ENCODE measurements at regions not wholly inside any gene's neighbourhood (a gene's known extent, or its start where the extent isn't known, plus 50 kb on each side); places are given as distances from the start of the nearest gene placed in this dataset.

GRCh38 chr4:188824553-188824952 is 685.3 kb downstream of the TRIML1 start:
- Histone ChIP-seq H3K79me1 (ENCODE audit: low read depth, low read length) (no peaks in the 10 kb centered on the region), H3K36me3 (replicated peaks in 1 of 2; ENCODE audit: control insufficient read depth in 2 of 2, insufficient read depth in 2 of 2, low read length in 2 of 2) (no peaks in the 10 kb centered on the region), H4K91ac (ENCODE audit: low read depth, low read length, poor library complexity) (peak overlapping the region; percentile 99), H2BK12ac (ENCODE audit: low read length) (peak overlapping the region; percentile 70), H3K27me3 (ENCODE audit: control insufficient read depth in 3 of 3, insufficient read depth in 3 of 3, low read depth in 1 of 3, low read length in 3 of 3) (no peaks in the 10 kb centered on the region), H3K18ac (ENCODE audit: low read length) (peak overlapping the region; percentile 11), H3K14ac (ENCODE audit: low read length) (peak overlapping the region; percentile 57), H3K4me1 (ENCODE audit: control insufficient read depth in 2 of 2, insufficient read depth in 1 of 2, low read depth in 1 of 2, low read length in 2 of 2) (peaks cover 0 to 11% of the 10 kb centered on the region in 2 donors), H3K27ac (replicated peaks; ENCODE audit: low read length) (no peak overlapping the region), H3K23ac (ENCODE audit: low read depth, low read length, poor library complexity) (peak overlapping the region; percentile 76), H2AFZ (ENCODE audit: low read length) (no peak overlapping the region), H4K8ac (ENCODE audit: low read depth, low read length) (peak overlapping the region; percentile 90), H3K4me2 (ENCODE audit: insufficient read depth, low read length, poor library complexity, severe bottlenecking) (no peak overlapping the region), H2BK120ac (ENCODE audit: low read depth, low read length) (no peak overlapping the region), H3K9ac (ENCODE audit: low read depth, low read length, poor library complexity) (no peak overlapping the region), H2AK5ac (ENCODE audit: low read depth, low read length) (peak overlapping the region; percentile 79), H3K4me3 (ENCODE audit: low read length in 2 of 2) (peak overlapping the region in 1 of 2 donors; percentile 26), H2BK5ac (ENCODE audit: low read length) (no peak overlapping the region), H3K9me3 (replicated peaks in 1 of 2; ENCODE audit: control insufficient read depth in 2 of 2, insufficient read depth in 1 of 2, low read depth in 1 of 2, low read length in 2 of 2) (peaks cover 0 to 5% of the 10 kb centered on the region in 2 donors), H2BK15ac (ENCODE audit: low read length) (peak overlapping the region; percentile 22), H3K4ac (ENCODE audit: low read length) (peak overlapping the region; percentile 87)
- DNase-seq (ENCODE audit: low spot score), result no peak
- WGBS, 2 donors (ENCODE audit: extremely low coverage in 2 of 2, insufficient read length in 2 of 2, insufficient replicate concordance in 1 of 2), result no CpG with 5 or more reads among the region's 17 CpGs

GRCh38 chr4:188826393-188826792 is 687.2 kb downstream of the TRIML1 start:
- Histone ChIP-seq H2AK5ac (ENCODE audit: low read depth, low read length) (no peak overlapping the region), H2BK12ac (ENCODE audit: low read length) (no peak overlapping the region), H4K8ac (ENCODE audit: low read depth, low read length) (no peak overlapping the region), H4K91ac (ENCODE audit: low read depth, low read length, poor library complexity) (no peak overlapping the region), H3K9ac (ENCODE audit: low read depth, low read length, poor library complexity) (no peak overlapping the region), H3K27me3 (ENCODE audit: control insufficient read depth in 3 of 3, insufficient read depth in 3 of 3, low read depth in 1 of 3, low read length in 3 of 3) (no peaks in the 10 kb centered on the region), H3K23ac (ENCODE audit: low read depth, low read length, poor library complexity) (no peak overlapping the region), H3K9me3 (replicated peaks in 1 of 2; ENCODE audit: control insufficient read depth in 2 of 2, insufficient read depth in 1 of 2, low read depth in 1 of 2, low read length in 2 of 2) (peaks cover 0 to 5% of the 10 kb centered on the region in 2 donors), H2AFZ (ENCODE audit: low read length) (no peak overlapping the region), H2BK15ac (ENCODE audit: low read length) (no peak overlapping the region), H3K4me1 (ENCODE audit: control insufficient read depth in 2 of 2, insufficient read depth in 1 of 2, low read depth in 1 of 2, low read length in 2 of 2) (peaks cover 0 to 11% of the 10 kb centered on the region in 2 donors), H3K14ac (ENCODE audit: low read length) (no peak overlapping the region), H2BK5ac (ENCODE audit: low read length) (no peak overlapping the region), H3K27ac (replicated peaks; ENCODE audit: low read length) (no peak overlapping the region), H3K4me2 (ENCODE audit: insufficient read depth, low read length, poor library complexity, severe bottlenecking) (no peak overlapping the region), H3K79me1 (ENCODE audit: low read depth, low read length) (no peaks in the 10 kb centered on the region), H3K18ac (ENCODE audit: low read length) (no peak overlapping the region), H3K4me3 (ENCODE audit: low read length in 2 of 2) (no peak overlapping the region), H2BK120ac (ENCODE audit: low read depth, low read length) (no peak overlapping the region), H3K4ac (ENCODE audit: low read length) (no peak overlapping the region), H3K36me3 (replicated peaks in 1 of 2; ENCODE audit: control insufficient read depth in 2 of 2, insufficient read depth in 2 of 2, low read length in 2 of 2) (no peaks in the 10 kb centered on the region)
- no peak for DNase-seq (ENCODE audit: low spot score)

GRCh38 chr4:188839704-188840103 is 700.5 kb downstream of the TRIML1 start:
- Histone ChIP-seq H3K79me1 (ENCODE audit: low read depth, low read length) (no peaks in the 10 kb centered on the region), H2BK15ac (ENCODE audit: low read length) (no peak overlapping the region), H4K8ac (ENCODE audit: low read depth, low read length) (no peak overlapping the region), H2BK5ac (ENCODE audit: low read length) (no peak overlapping the region), H3K4ac (ENCODE audit: low read length) (no peak overlapping the region), H3K36me3 (replicated peaks in 1 of 2; ENCODE audit: control insufficient read depth in 2 of 2, insufficient read depth in 2 of 2, low read length in 2 of 2) (no peaks in the 10 kb centered on the region), H3K4me2 (ENCODE audit: insufficient read depth, low read length, poor library complexity, severe bottlenecking) (no peak overlapping the region), H3K27ac (replicated peaks; ENCODE audit: low read length) (no peak overlapping the region), H2BK120ac (ENCODE audit: low read depth, low read length) (no peak overlapping the region), H3K9me3 (replicated peaks in 1 of 2; ENCODE audit: control insufficient read depth in 2 of 2, insufficient read depth in 1 of 2, low read depth in 1 of 2, low read length in 2 of 2) (no peaks in the 10 kb centered on the region), H4K91ac (ENCODE audit: low read depth, low read length, poor library complexity) (no peak overlapping the region), H3K4me3 (ENCODE audit: low read length in 2 of 2) (no peak overlapping the region), H3K14ac (ENCODE audit: low read length) (no peak overlapping the region), H3K4me1 (ENCODE audit: control insufficient read depth in 2 of 2, insufficient read depth in 1 of 2, low read depth in 1 of 2, low read length in 2 of 2) (no peaks in the 10 kb centered on the region), H3K9ac (ENCODE audit: low read depth, low read length, poor library complexity) (no peak overlapping the region), H3K27me3 (ENCODE audit: control insufficient read depth in 3 of 3, insufficient read depth in 3 of 3, low read depth in 1 of 3, low read length in 3 of 3) (no peaks in the 10 kb centered on the region), H2AFZ (ENCODE audit: low read length) (no peak overlapping the region), H2AK5ac (ENCODE audit: low read depth, low read length) (no peak overlapping the region), H3K23ac (ENCODE audit: low read depth, low read length, poor library complexity) (no peak overlapping the region), H2BK12ac (ENCODE audit: low read length) (no peak overlapping the region), H3K18ac (ENCODE audit: low read length) (no peak overlapping the region)
- no peak for DNase-seq (ENCODE audit: low spot score)
- WGBS, 2 donors (ENCODE audit: extremely low coverage in 2 of 2, insufficient read length in 2 of 2, insufficient replicate concordance in 1 of 2), result no CpG with 5 or more reads among the region's 1 CpG

- H3K79me1 ChIP-seq (ENCODE audit: low read depth, low read length), result no peaks in the 10 kb centered on the region
- H3K4ac ChIP-seq (ENCODE audit: low read length), result no peak overlapping the region
- H2AK5ac ChIP-seq (ENCODE audit: low read depth, low read length), result no peak overlapping the region
- H3K4me3 ChIP-seq (ENCODE audit: low read length in 2 of 2), result no peak overlapping the region
- DNase-seq (ENCODE audit: low spot score), result no peak
- no peak overlapping the region for H3K27ac ChIP-seq (replicated peaks; ENCODE audit: low read length)
- H2BK5ac ChIP-seq (ENCODE audit: low read length), result no peak overlapping the region
- H2BK120ac ChIP-seq (ENCODE audit: low read depth, low read length), result no peak overlapping the region
- no peak overlapping the region for H3K18ac ChIP-seq (ENCODE audit: low read length)
- H3K4me2 ChIP-seq (ENCODE audit: insufficient read depth, low read length, poor library complexity, severe bottlenecking), result no peak overlapping the region
- no peaks in the 10 kb centered on the region for H3K36me3 ChIP-seq (replicated peaks in 1 of 2; ENCODE audit: control insufficient read depth in 2 of 2, insufficient read depth in 2 of 2, low read length in 2 of 2)
- H2AFZ ChIP-seq (ENCODE audit: low read length), result no peak overlapping the region
- no CpG with 5 or more reads among the region's 11 CpGs for WGBS, 2 donors (ENCODE audit: extremely low coverage in 2 of 2, insufficient read length in 2 of 2, insufficient replicate concordance in 1 of 2)
- H3K14ac ChIP-seq (ENCODE audit: low read length), result no peak overlapping the region
- no peaks in the 10 kb centered on the region for H3K27me3 ChIP-seq (ENCODE audit: control insufficient read depth in 3 of 3, insufficient read depth in 3 of 3, low read depth in 1 of 3, low read length in 3 of 3)
- no peak overlapping the region for H2BK12ac ChIP-seq (ENCODE audit: low read length)
- no peak overlapping the region for H4K91ac ChIP-seq (ENCODE audit: low read depth, low read length, poor library complexity)
- H2BK15ac ChIP-seq (ENCODE audit: low read length), result no peak overlapping the region
- H3K9me3 ChIP-seq (replicated peaks in 1 of 2; ENCODE audit: control insufficient read depth in 2 of 2, insufficient read depth in 1 of 2, low read depth in 1 of 2, low read length in 2 of 2), result no peaks in the 10 kb centered on the region
- no peak overlapping the region for H3K23ac ChIP-seq (ENCODE audit: low read depth, low read length, poor library complexity)
- H3K4me1 ChIP-seq (ENCODE audit: control insufficient read depth in 2 of 2, insufficient read depth in 1 of 2, low read depth in 1 of 2, low read length in 2 of 2), result peaks cover 0 to 1% of the 10 kb centered on the region in 2 donors
- H3K9ac ChIP-seq (ENCODE audit: low read depth, low read length, poor library complexity), result no peak overlapping the region
- H4K8ac ChIP-seq (ENCODE audit: low read depth, low read length), result no peak overlapping the region
These were observed 702.3 kb downstream of the TRIML1 start for GRCh38 chr4:188841523-188841922.

All from neuronal stem cell (in vitro differentiated cells).